ENCODE measurements at regions not wholly inside any gene's neighbourhood (a gene's known extent, or its start where the extent isn't known, plus 50 kb on each side); places are given as distances from the start of the nearest gene placed in this dataset.

DNA sequence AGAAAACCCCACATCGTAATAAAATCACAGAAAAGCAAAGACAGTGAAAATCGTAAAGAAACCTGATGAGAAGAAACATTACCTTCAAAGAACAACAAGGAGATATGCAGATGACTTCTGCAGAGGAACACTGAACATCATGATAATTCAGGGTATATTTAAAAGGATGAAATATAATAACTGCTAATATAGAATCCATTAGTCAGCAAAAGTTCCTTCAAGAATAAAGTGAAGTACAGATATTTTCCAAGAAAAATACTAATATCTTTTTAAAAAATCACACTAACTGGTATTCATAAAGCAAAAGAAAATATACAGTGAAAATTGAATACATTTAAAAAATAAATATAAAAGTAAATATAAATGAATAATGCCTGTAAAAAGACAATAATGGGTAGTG is 176.3 kb upstream of the VEGFC start (continued):
- TF ChIP-seq MAF1 (CRISPR knock-in tag; IDR thresholded peaks at IDR 0.05; ENCODE audit: borderline replicate concordance), result no peak
- TF ChIP-seq MAFF (IDR thresholded peaks at IDR 0.05; ENCODE audit: low read depth, low read length), result peak; percentile 74; the same call in 1 of the 2 replicates

DNA sequence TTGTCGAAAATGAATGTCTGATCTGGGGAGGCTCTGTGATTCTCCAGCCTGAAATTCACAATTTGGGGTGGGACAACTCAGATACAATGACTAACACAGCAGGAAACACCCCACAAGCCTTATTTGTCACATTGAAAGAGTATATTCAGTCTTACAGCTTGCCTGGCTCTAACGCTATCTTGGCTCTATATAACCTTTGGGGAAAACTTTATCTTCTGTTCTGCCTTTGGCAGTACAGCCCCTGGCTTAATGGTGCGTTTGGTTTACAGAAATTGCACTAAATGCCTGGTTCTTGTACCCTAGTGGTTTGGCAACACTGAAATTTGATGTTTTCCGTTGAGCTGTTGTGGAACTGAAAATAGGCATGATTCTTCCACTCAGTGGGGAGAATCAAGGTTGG is 178.1 kb upstream of the VEGFC start:
- FAIRE-seq, result no peak
- Histone ChIP-seq H3K4me1 (ENCODE audit: insufficient read depth, low read length) (no peaks in the 10 kb centered on the region), H3K27ac (ENCODE audit: extremely low read length, insufficient read depth, low read length) (no peak overlapping the region), H3K9me3 (ENCODE audit: low read length) (no peaks in the 10 kb centered on the region), H3K27me3 (ENCODE audit: control insufficient read depth in 1 of 2, insufficient read depth in 2 of 2, low read length in 2 of 2) (no peaks in the 10 kb centered on the region; a peak in 1 of 5 replicates), H3K36me3 (replicated peaks in 1 of 2; ENCODE audit: control insufficient read depth in 1 of 2, insufficient read depth in 2 of 2, low read length in 2 of 2) (no peaks in the 10 kb centered on the region), H3K9ac (ENCODE audit: insufficient read depth, low read depth, low read length) (no peak overlapping the region), H3K79me2 (ENCODE audit: insufficient read depth, low read length) (no peaks in the 10 kb centered on the region), H3K4me2 (ENCODE audit: low read depth, low read length) (no peak overlapping the region), H3K4me3 (replicated peaks in 1 of 3; ENCODE audit: insufficient read depth in 1 of 3, low read depth in 2 of 3, low read length in 3 of 3) (no peak overlapping the region), H2AFZ (ENCODE audit: low read length) (no peak overlapping the region), H4K20me1 (ENCODE audit: insufficient read depth, low read length) (no peaks in the 10 kb centered on the region)
- 3% methylated on average over 3 of the region's 4 CpGs for WGBS (ENCODE audit: low lambda C conversion rate)
- ChIA-PET CTCF (ENCODE audit: low intra/inter-chr PET ratio, low total read pairs) (no interaction called here), POLR2A (no interaction called here)
- no peak for DNase-seq (ENCODE audit: low spot score)
- BruUV-seq (replicated peaks), result no TSS peak
- in situ Hi-C loops (cut with HindIII; ENCODE audit: extremely low pct_ligation_motif_present, low pct_unique_long_range_greater_than_20kb) (no loop called here), intact Hi-C loops (cut with micrococcal nuclease; ENCODE audit: unreplicated experiment) (no loop called here)
- no peak for ATAC-seq
- no peak for TF ChIP-seq JARID2 (CRISPR knock-in tag; IDR thresholded peaks at IDR 0.05; ENCODE audit: insufficient replicate concordance)
- no peak for TF ChIP-seq NBN (conservative IDR thresholded peaks at IDR 0.05)
- TF ChIP-seq, protein P1, sequence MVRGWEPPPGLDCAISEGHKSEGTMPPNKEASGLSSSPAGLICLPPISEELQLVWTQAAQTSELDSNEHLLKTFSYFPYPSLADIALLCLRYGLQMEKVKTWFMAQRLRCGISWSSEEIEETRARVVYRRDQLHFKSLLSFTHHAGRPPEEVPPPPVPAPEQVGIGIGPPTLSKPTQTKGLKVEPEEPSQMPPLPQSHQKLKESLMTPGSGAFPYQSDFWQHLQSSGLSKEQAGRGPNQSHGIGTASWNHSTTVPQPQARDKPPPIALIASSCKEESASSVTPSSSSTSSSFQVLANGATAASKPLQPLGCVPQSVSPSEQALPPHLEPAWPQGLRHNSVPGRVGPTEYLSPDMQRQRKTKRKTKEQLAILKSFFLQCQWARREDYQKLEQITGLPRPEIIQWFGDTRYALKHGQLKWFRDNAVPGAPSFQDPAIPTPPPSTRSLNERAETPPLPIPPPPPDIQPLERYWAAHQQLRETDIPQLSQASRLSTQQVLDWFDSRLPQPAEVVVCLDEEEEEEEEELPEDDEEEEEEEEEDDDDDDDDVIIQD (CRISPR knock-in tag; IDR thresholded peaks at IDR 0.05; ENCODE audit: low read depth), result no peak
- TF ChIP-seq, protein P2, sequence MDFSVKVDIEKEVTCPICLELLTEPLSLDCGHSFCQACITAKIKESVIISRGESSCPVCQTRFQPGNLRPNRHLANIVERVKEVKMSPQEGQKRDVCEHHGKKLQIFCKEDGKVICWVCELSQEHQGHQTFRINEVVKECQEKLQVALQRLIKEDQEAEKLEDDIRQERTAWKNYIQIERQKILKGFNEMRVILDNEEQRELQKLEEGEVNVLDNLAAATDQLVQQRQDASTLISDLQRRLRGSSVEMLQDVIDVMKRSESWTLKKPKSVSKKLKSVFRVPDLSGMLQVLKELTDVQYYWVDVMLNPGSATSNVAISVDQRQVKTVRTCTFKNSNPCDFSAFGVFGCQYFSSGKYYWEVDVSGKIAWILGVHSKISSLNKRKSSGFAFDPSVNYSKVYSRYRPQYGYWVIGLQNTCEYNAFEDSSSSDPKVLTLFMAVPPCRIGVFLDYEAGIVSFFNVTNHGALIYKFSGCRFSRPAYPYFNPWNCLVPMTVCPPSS (IDR thresholded peaks at IDR 0.05), result no peak
- no peak for TF ChIP-seq SRSF1 (optimal IDR thresholded peaks at IDR 0.05; ENCODE audit: low read depth, low read length)
- TF ChIP-seq, protein P3, sequence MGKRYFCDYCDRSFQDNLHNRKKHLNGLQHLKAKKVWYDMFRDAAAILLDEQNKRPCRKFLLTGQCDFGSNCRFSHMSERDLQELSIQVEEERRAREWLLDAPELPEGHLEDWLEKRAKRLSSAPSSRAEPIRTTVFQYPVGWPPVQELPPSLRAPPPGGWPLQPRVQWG (CRISPR knock-in tag; IDR thresholded peaks at IDR 0.05; ENCODE audit: borderline replicate concordance, low read depth), result no peak
- TF ChIP-seq, protein P4, sequence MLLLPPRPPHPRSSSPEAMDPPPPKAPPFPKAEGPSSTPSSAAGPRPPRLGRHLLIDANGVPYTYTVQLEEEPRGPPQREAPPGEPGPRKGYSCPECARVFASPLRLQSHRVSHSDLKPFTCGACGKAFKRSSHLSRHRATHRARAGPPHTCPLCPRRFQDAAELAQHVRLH (CRISPR knock-in tag; IDR thresholded peaks at IDR 0.05; ENCODE audit: borderline replicate concordance, low read depth), result no peak
- no peak for TF ChIP-seq CHD2 (IDR thresholded peaks at IDR 0.05; ENCODE audit: low read depth, low read length)
- TF ChIP-seq, protein P5, sequence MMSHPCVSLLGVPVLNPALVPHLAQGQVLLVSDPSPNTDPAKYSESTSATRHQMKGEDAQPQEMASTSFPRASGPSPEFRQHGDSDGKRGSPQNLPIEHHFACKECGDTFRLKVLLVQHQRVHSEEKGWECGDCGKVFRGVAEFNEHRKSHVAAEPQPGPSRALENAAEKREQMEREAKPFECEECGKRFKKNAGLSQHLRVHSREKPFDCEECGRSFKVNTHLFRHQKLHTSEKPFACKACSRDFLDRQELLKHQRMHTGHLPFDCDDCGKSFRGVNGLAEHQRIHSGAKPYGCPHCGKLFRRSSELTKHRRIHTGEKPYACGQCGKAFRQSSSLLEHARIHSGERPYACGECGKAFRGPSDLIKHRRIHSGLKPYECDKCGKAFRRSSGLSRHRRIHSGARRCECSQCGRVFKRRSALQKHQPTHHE (CRISPR knock-in tag; IDR thresholded peaks at IDR 0.05; ENCODE audit: borderline replicate concordance), result no peak
- TF ChIP-seq RFX5 (IDR thresholded peaks at IDR 0.05; ENCODE audit: low read depth, low read length), result no peak
- no peak for TF ChIP-seq SIN3A (IDR thresholded peaks at IDR 0.05; ENCODE audit: borderline replicate concordance, low read depth, low read length)
- no peak for TF ChIP-seq RAD21 (CRISPR knock-in tag; IDR thresholded peaks at IDR 0.05)
- TF ChIP-seq ETV5 (CRISPR knock-in tag; IDR thresholded peaks at IDR 0.05; ENCODE audit: borderline replicate concordance), result no peak
- no peak for TF ChIP-seq HMG20B (CRISPR knock-in tag; conservative IDR thresholded peaks at IDR 0.05)
- no peak for TF ChIP-seq TARDBP (CRISPR knock-in tag; IDR thresholded peaks at IDR 0.05)
- no peak for TF ChIP-seq ZNF703 (CRISPR knock-in tag; IDR thresholded peaks at IDR 0.05; ENCODE audit: borderline replicate concordance)
- TF ChIP-seq ZNF563 (CRISPR knock-in tag; IDR thresholded peaks at IDR 0.05), result no peak
- no peak for TF ChIP-seq HNRNPK (IDR thresholded peaks at IDR 0.05; ENCODE audit: low read depth, low read length, poor library complexity, severe bottlenecking)
